ENCODE measurements at regions not wholly inside any gene's neighbourhood (a gene's known extent, or its start where the extent isn't known, plus 50 kb on each side); places are given as distances from the start of the nearest gene placed in this dataset.
"Not testable (repeated sequence)": the region's sequence is repeated elsewhere in the genome, so short reads cannot be mapped to it uniquely, and the experiment has no call there.

DNA sequence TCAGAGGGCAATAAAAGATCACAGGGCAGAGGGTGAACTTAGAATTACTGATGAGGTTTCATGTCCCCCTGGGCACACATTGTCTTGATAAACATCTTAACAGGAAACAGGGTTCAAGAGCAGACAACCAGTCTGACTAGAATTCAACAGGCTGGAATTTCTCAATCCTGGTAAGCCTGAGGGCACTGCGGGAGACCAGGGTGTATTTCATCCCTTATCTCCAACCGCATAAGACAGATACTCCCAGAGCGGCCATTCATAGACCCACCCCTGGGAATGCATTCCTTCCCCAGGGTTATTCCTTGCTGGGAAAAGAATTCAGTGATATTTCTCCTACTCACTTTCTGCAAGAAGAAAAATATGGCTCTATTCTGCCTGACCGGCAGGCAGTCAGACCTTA is 549.5 kb upstream of the ADGRB3 start:
- H3K4me1 Mint-ChIP-seq; H3K4me3 Mint-ChIP-seq; H3K27me3 Mint-ChIP-seq; H3K36me3 Mint-ChIP-seq; ATAC-seq (ENCODE audit: low read depth); DNase-seq; POLR2A ChIA-PET; H3K9me3 Mint-ChIP-seq; H3K27ac Mint-ChIP-seq: not testable (repeated sequence)

DNA sequence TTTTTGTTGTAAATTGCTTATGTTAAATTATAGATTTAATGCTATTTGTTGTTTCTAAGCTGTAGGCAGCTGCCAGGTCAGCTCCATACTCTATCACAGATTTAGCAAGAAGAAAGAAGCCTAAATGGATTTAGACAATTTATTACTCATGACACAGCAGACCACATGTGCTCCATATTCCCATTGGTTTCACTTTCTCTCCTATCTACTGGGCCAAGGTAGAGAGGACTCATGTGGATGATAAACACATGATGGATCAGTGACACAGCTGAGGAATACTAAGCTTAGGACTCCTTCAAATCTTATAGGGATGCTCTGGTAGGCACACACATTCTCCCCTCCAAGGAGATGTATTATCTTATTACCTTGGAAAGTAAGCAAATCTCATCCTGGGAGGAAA is 553.0 kb upstream of the ADGRB3 start:
- no peaks in the 10 kb centered on the region for H3K27me3 Mint-ChIP-seq
- POLR2A ChIA-PET: no interaction called here
- peaks cover 3% of the 10 kb centered on the region for H3K9me3 Mint-ChIP-seq

DNA sequence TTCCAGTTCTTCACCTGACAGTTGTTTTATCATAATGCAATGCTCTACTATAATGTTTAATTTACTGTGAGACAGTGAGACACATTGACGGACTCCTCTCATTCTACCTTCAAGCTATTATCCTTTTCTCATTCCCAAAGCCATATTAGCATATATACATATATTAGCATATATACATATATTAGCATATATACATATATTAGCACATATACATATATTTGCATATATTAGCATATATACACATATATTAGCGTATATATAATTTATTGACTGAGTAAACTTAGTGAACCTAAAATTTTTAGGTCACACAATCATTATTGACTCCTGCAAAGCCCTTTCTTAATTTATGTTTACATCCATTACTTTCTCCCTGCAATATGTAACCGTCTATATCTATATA is 555.0 kb upstream of the ADGRB3 start:
- no peak overlapping the region for H3K27ac Mint-ChIP-seq
- no peak for DNase-seq
- POLR2A ChIA-PET: no interaction called here
- ATAC-seq (ENCODE audit: low read depth): no peak
- H3K27me3 Mint-ChIP-seq: no peaks in the 10 kb centered on the region
- no peaks in the 10 kb centered on the region for H3K4me1 Mint-ChIP-seq
- H3K36me3 Mint-ChIP-seq: no peaks in the 10 kb centered on the region
- no peak overlapping the region for H3K4me3 Mint-ChIP-seq
- H3K9me3 Mint-ChIP-seq: peaks cover 2% of the 10 kb centered on the region

More for the DNA sequence above, 553.0 kb upstream of the ADGRB3 start:
- H3K4me1 Mint-ChIP-seq: no peaks in the 10 kb centered on the region
- ATAC-seq (ENCODE audit: low read depth) (no peak), DNase-seq (no peak)
- H3K4me3 Mint-ChIP-seq: no peak overlapping the region
- no peaks in the 10 kb centered on the region for H3K36me3 Mint-ChIP-seq
- H3K27ac Mint-ChIP-seq: no peak overlapping the region

DNA sequence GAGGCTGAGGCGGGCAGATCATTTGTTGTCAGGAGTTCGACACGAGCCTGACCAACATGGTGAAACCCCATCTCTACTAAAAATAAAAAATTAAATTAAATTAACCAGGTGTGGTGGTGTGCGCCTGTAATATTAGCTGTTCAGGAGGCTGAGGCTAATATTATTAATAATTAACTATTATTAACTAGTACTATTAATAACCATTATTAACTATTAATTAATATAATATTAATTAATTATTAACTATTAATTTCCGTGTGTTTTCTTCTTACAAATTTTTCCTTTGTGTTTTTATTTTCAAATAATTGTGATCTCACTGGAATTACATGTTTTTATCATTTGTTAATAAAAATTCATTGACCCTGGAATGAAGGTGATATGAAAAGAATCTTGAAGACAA is 557.4 kb upstream of the ADGRB3 start:
- Mint-ChIP-seq H3K27me3 (no peaks in the 10 kb centered on the region), H3K27ac (no peak overlapping the region), H3K4me3 (no peak overlapping the region), H3K4me1 (no peaks in the 10 kb centered on the region), H3K36me3 (no peaks in the 10 kb centered on the region), H3K9me3 (no peaks in the 10 kb centered on the region)
- POLR2A ChIA-PET: no interaction called here
- DNase-seq: no peak
- no peak for ATAC-seq (ENCODE audit: low read depth)

DNA sequence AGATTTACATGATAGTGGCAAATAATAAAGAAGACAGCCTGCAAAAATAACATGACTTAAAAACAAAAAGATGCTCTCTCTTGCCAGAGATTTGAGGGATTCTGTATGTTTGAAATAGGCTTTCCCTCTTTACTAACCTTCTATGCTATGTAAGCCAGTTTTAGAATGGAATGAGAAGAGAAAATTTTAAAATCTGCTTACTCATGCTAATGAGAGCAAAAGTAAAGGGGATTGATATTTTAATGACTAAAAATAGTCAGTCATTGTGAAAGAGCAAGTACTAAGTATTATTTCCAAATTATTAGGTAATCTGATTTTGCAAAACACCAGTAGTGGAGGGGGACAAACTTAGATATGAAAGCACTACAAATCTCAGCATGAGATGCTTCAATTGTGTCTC is 563.3 kb upstream of the ADGRB3 start:
- H3K27me3 Mint-ChIP-seq: peaks cover 2% of the 10 kb centered on the region
- H3K4me3 Mint-ChIP-seq: no peak overlapping the region
- no peaks in the 10 kb centered on the region for H3K4me1 Mint-ChIP-seq
- no peak for DNase-seq
- ATAC-seq (ENCODE audit: low read depth): no peak
- no peaks in the 10 kb centered on the region for H3K36me3 Mint-ChIP-seq
- POLR2A ChIA-PET: no interaction called here
- H3K27ac Mint-ChIP-seq: no peak overlapping the region
- H3K9me3 Mint-ChIP-seq: peaks cover 3% of the 10 kb centered on the region

DNA sequence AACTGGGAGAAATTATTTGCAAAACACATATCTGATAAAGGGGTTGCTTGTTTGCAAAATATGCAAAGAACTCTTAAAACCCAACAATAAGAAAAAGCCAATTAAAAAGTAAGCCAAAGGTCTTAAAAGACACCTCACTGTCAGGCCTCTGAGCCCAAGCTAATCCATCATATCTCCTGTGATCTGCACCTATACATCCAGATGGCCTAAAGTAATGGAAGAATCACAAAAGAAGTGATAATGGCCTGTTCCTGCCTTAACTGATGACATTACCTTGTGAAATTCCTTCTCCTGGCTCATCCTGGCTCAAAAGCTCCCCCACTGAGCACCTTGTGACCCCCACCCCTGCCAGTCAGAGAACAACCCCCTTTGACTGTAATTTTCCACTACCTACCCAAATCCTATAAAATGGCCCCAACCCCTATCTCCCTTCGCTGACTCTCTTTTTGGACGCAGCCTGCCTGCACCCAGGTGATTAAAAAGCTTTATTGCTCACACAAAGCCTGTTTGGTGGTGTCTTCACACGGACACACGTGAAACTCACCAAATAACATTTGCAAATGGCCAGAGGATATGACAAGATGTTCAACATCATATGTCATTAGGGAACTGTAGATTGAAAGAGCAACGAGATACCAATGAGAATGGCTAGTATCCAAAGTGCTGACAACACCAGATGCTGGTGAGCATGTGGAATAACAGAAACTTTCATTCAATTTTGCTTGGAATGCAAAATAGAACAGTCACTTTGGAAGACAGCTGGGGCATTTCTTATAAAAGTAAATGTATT is 565.0 kb upstream of the ADGRB3 start:
- no peak for DNase-seq
- no peak for ATAC-seq (ENCODE audit: low read depth)

DNA sequence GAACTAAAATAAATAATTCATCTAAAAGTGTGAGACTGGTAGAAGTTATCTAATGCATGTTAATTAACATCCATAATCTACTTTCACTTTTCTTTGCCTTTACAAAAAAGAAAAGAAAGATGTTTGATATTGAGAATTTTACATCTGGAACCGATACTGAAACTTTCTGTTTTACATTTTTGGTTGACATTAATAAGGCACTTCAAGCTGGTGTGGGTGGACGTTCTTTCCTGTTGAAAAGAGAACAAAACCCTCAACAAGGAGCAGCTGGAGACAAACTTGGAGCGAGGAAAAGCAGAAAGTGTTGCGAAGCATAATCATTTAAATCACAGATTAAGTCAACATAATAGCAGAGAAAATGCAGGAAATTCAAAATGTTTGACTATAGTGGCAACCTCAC is 575.2 kb upstream of the ADGRB3 start:
- Mint-ChIP-seq H3K4me3 (no peak overlapping the region), H3K27ac (no peak overlapping the region), H3K9me3 (no peaks in the 10 kb centered on the region), H3K36me3 (no peaks in the 10 kb centered on the region), H3K27me3 (peaks cover 2% of the 10 kb centered on the region), H3K4me1 (no peaks in the 10 kb centered on the region)
- POLR2A ChIA-PET: no interaction called here
- DNase-seq (no peak), ATAC-seq (ENCODE audit: low read depth) (no peak)

More for the DNA sequence above, 565.0 kb upstream of the ADGRB3 start:
- POLR2A ChIA-PET: no interaction called here
- H3K27me3 Mint-ChIP-seq: peaks cover 2% of the 10 kb centered on the region
- no peaks in the 10 kb centered on the region for H3K4me1 Mint-ChIP-seq
- H3K36me3 Mint-ChIP-seq: no peaks in the 10 kb centered on the region
- no peak overlapping the region for H3K27ac Mint-ChIP-seq
- no peak overlapping the region for H3K4me3 Mint-ChIP-seq
- H3K9me3 Mint-ChIP-seq: peaks cover 3% of the 10 kb centered on the region

DNA sequence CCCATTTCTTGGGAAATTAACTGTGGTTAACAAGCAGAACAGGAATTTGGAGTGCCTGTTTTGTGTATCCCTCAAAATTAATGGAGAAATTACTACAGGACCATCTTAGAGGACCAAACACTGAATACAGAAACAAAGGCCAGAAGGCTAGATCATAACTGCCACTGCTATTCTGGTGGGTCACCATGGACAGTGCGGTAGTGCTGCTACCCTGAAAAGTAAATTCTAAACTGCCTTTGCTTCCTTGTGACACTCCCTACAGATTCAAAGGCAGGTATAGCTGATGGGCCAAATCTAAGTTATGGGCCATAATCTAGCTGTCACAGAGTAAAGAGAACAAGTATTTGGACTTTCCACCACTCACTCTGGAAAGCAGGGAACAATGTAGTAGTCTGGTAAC is 575.8 kb upstream of the ADGRB3 start:
- DNase-seq (no peak), ATAC-seq (ENCODE audit: low read depth) (no peak)
- Mint-ChIP-seq H3K27me3 (peaks cover 2% of the 10 kb centered on the region), H3K36me3 (no peaks in the 10 kb centered on the region), H3K27ac (no peak overlapping the region), H3K4me1 (no peaks in the 10 kb centered on the region), H3K4me3 (no peak overlapping the region), H3K9me3 (no peaks in the 10 kb centered on the region)
- POLR2A ChIA-PET: no interaction called here

DNA sequence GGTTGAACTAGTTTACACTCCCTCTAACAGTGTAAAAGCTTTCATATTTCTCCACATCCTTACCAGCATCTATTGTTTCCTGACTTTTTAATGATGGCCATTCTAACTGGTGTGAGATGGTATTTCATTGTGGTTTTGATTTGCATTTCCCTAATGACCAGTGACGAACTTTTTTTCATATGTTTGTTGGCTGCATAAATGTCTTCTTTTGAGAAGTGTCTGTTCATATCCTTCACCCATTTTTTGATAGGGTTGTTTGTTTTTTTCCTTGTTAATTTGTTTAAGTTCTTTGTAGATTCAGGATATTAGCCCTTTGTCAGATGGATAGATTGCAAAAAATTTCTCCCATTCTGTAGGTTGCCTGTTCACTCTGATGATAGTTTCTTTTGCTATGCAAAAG is 578.5 kb upstream of the ADGRB3 start:
- POLR2A ChIA-PET; H3K27ac Mint-ChIP-seq; H3K4me3 Mint-ChIP-seq; H3K36me3 Mint-ChIP-seq; DNase-seq; ATAC-seq (ENCODE audit: low read depth); H3K9me3 Mint-ChIP-seq; H3K27me3 Mint-ChIP-seq; H3K4me1 Mint-ChIP-seq: not testable (repeated sequence)

DNA sequence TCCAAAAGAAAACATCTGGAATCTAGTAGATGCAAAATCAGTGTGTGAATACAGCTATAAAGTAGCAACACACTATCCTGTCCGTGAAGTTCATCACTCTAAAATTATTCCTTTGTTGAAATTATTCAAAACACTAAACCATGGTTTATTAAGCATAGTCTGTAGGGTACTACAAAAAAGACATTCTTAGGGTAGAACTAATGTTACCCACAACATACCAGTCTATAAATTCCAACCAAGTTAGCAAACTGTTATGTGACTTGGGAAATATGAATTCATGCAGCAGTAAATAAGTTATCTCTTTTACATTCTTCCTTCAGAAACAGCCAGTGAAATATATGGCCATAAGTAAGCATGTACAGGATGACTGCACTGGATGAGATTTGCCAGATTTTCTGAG is 580.3 kb upstream of the ADGRB3 start:
- POLR2A ChIA-PET: no interaction called here
- Mint-ChIP-seq H3K36me3 (no peaks in the 10 kb centered on the region), H3K4me1 (no peaks in the 10 kb centered on the region), H3K9me3 (no peaks in the 10 kb centered on the region), H3K27ac (no peak overlapping the region), H3K4me3 (no peak overlapping the region), H3K27me3 (no peaks in the 10 kb centered on the region)
- ATAC-seq (ENCODE audit: low read depth): no peak
- DNase-seq: no peak

DNA sequence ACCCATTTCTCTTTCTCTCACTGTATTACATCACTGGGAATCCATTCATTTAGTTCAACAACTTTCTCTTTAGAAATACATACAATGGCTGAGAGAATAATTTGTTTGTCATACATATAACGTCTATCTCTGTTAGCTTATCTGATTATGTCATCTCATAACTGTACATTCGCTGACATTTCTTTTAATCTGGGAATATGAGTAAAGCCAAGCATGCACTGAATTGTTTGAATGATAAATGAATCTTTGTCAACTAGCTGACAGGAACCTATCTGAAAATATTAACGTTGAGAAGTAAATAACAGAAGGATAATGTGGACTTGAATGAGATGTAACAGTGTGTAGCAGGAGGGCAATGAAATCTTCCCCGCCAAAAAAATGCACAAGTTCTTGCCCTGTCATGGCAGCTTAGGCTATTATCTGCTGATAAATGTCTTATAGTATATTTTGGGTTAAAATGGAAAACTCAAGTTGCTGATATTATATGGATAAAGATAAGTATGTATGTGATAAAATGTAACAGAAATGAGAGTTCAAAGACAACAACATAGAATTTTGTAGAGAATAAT is 581.2 kb upstream of the ADGRB3 start:
- POLR2A ChIA-PET: no interaction called here
- ATAC-seq (ENCODE audit: low read depth): no peak
- no peaks in the 10 kb centered on the region for H3K4me1 Mint-ChIP-seq

DNA sequence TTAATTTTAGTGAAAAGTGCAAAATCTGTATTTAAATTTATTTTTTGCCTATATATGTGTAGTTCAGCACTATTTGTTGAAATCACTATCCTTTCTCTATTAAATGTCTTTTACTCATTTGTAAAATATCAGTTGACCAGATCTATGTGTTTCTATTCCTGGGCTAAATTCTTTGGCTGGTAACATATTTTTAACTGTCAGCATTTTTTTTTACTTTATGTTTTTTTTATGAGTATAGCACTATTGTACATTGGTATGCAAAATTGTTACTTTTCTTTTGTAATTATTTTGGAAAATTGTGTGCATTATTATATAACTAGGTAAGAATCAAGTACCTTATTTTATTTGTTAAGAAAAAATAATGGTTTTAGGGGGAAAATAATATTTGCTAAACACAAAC is 582.8 kb upstream of the ADGRB3 start:
- POLR2A ChIA-PET: no interaction called here
- no peaks in the 10 kb centered on the region for H3K27me3 Mint-ChIP-seq
- H3K9me3 Mint-ChIP-seq: no peaks in the 10 kb centered on the region
- H3K36me3 Mint-ChIP-seq: no peaks in the 10 kb centered on the region
- ATAC-seq (ENCODE audit: low read depth) (no peak), DNase-seq (no peak)
- H3K4me1 Mint-ChIP-seq: no peaks in the 10 kb centered on the region
- H3K4me3 Mint-ChIP-seq: no peak overlapping the region
- no peak overlapping the region for H3K27ac Mint-ChIP-seq

More for the DNA sequence above, 581.2 kb upstream of the ADGRB3 start:
- no peak for DNase-seq
- H3K27me3 Mint-ChIP-seq: no peaks in the 10 kb centered on the region
- H3K4me3 Mint-ChIP-seq: no peak overlapping the region
- no peaks in the 10 kb centered on the region for H3K9me3 Mint-ChIP-seq
- H3K27ac Mint-ChIP-seq: no peak overlapping the region
- H3K36me3 Mint-ChIP-seq: no peaks in the 10 kb centered on the region

DNA sequence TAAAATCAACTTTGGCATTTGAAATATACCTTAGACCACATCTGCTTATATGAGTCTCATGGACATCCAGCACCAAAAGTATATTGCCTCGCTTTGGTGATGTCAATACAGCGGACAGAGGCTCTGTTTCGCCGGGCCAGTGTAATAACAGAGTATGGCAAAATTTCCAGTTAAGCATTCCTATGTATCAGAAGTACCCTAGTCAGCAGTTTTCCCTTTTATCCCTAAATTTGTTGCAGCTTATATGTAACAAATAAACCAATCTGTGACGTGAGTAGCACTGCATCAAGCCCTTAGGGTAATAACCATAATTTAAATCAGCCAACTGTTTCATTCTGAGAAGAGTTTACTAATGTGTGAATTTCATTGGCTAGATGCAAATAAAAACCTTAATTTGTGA is 585.5 kb upstream of the ADGRB3 start:
- H3K27ac Mint-ChIP-seq: no peak overlapping the region
- H3K4me1 Mint-ChIP-seq: no peaks in the 10 kb centered on the region
- no peak overlapping the region for H3K4me3 Mint-ChIP-seq
- no peaks in the 10 kb centered on the region for H3K36me3 Mint-ChIP-seq
- ATAC-seq (ENCODE audit: low read depth): no peak
- H3K27me3 Mint-ChIP-seq: no peaks in the 10 kb centered on the region
- peaks cover 1% of the 10 kb centered on the region for H3K9me3 Mint-ChIP-seq
- POLR2A ChIA-PET: no interaction called here
- no peak for DNase-seq

DNA sequence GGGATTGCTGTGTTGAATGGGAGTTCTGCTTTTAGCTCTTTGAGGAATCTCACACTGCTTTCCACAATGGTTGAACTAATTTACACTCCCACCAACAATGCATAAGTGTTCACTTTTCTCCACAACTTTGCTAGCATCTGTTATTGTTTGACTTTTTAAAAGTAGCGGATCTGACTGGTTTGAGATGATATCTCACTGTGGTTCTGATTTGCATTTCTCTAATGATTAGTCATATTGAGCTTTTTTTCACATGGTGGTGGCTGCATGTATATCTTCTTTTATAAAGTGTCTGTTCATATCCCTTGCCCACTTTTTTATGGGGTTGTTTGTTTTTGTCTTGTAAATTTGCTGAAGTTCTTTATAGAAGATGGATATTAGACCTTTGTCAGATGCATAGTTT is 588.3 kb upstream of the ADGRB3 start:
- Mint-ChIP-seq H3K36me3 (no peaks in the 10 kb centered on the region), H3K27me3 (no peaks in the 10 kb centered on the region), H3K9me3 (peaks cover 1% of the 10 kb centered on the region), H3K27ac (no peak overlapping the region), H3K4me1 (no peaks in the 10 kb centered on the region), H3K4me3 (no peak overlapping the region)
- DNase-seq (no peak), ATAC-seq (ENCODE audit: low read depth) (no peak)
- POLR2A ChIA-PET: no interaction called here
